ENCODE measurements at regions not wholly inside any gene's neighbourhood (a gene's known extent, or its start where the extent isn't known, plus 50 kb on each side); places are given as distances from the start of the nearest gene placed in this dataset.

DNA sequence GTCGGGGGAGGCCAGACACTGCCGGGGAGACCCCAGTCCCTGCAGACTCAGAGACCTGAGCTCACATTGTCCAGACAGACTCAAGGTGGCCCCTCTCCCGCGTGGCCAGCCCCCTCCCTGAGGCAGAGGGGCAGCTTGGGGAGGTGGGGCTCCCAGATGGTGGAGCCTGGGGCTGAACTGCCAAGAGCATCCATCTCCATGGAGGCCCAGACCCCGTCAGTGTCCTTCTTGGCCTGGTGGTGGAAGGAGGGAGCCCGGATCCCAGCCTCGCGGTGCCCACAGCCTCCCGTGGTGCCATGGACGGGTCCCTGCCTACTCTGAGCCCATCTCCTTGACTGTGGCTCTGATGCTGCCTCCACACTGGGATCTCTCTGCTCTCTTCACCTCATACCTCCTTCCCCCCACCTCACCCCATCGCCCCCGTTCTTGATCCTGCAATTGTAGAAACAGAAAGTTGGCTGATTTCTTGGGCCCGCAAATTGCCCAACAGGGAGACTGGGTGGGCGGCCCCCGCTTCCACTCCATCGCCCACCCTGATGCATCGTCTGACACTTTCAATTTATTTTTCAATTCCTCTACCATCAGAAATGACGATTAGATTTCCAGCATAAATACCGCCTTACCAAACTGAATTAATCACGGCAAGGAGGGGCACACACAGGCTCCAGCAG, 348.9 kb downstream of the MATN1 start:
- no peaks in the 10 kb centered on the region for H3K9me3 ChIP-seq (ENCODE audit: severe bottlenecking)
- H3K36me3 ChIP-seq, result no peaks in the 10 kb centered on the region
- no peak overlapping the region for H3K27ac ChIP-seq
- H3K4me3 ChIP-seq (ENCODE audit: low read depth, low read length), result no peak overlapping the region
- no peaks in the 10 kb centered on the region for H3K27me3 ChIP-seq (ENCODE audit: insufficient read depth, low read depth, severe bottlenecking)
- DNase-seq, result no peak
- TF ChIP-seq, protein P1, sequence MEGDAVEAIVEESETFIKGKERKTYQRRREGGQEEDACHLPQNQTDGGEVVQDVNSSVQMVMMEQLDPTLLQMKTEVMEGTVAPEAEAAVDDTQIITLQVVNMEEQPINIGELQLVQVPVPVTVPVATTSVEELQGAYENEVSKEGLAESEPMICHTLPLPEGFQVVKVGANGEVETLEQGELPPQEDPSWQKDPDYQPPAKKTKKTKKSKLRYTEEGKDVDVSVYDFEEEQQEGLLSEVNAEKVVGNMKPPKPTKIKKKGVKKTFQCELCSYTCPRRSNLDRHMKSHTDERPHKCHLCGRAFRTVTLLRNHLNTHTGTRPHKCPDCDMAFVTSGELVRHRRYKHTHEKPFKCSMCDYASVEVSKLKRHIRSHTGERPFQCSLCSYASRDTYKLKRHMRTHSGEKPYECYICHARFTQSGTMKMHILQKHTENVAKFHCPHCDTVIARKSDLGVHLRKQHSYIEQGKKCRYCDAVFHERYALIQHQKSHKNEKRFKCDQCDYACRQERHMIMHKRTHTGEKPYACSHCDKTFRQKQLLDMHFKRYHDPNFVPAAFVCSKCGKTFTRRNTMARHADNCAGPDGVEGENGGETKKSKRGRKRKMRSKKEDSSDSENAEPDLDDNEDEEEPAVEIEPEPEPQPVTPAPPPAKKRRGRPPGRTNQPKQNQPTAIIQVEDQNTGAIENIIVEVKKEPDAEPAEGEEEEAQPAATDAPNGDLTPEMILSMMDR (IDR thresholded peaks at IDR 0.05; ENCODE audit: low read depth, low read length), result no peak

DNA sequence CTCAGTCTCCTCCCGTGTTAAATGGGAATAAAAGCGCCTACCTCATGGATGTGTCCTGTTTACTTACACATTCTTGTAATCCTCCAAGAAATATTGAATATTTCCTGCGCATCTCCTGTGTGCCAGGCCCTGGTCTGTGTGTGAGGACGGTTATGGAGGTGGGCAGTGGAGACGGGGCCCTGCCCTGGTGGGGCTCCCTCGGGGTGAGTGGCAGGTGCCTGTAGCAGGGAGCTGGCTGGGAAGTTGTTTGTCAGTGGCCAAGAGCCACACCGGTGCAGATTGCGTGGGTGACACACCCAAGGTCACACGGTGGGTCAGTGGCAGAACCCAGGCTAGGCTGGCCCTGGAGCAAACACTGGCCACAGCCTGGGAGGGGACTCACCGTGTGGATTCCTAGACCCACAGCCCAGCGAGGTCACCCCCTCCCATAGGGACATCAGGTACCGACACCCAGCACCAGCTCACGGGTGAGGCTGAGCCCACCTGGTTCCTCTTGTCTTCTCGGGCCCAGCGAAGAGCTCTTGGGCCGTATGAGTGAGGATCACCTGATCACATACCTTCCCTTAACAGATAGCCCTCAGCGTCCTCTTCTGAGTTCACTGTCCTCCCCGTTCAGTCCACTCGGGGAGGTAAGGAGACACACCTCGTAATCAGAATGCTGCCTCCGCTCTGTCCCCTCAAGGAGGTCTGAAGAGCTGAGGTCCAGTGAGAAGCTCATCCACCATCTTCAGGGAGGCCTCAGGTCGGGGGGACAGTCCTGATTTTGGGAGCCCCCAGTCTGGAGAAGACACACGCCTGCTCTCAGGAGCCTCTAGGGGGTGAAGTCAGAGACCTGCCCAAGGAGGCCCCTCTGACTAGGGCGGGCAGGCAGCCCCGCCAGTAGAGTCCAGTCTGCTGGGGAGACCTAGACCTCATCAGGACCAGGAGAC, 349.6 kb downstream of the MATN1 start:
- no peaks in the 10 kb centered on the region for H3K9me3 ChIP-seq (ENCODE audit: severe bottlenecking)
- TF ChIP-seq, protein P1 (IDR thresholded peaks at IDR 0.05; ENCODE audit: low read depth, low read length), result no peak
- no peaks in the 10 kb centered on the region for H3K27me3 ChIP-seq (ENCODE audit: insufficient read depth, low read depth, severe bottlenecking)
- no peaks in the 10 kb centered on the region for H3K36me3 ChIP-seq
- H3K27ac ChIP-seq, result no peak overlapping the region
- no peak for DNase-seq
- H3K4me3 ChIP-seq (ENCODE audit: low read depth, low read length), result no peak overlapping the region

DNA sequence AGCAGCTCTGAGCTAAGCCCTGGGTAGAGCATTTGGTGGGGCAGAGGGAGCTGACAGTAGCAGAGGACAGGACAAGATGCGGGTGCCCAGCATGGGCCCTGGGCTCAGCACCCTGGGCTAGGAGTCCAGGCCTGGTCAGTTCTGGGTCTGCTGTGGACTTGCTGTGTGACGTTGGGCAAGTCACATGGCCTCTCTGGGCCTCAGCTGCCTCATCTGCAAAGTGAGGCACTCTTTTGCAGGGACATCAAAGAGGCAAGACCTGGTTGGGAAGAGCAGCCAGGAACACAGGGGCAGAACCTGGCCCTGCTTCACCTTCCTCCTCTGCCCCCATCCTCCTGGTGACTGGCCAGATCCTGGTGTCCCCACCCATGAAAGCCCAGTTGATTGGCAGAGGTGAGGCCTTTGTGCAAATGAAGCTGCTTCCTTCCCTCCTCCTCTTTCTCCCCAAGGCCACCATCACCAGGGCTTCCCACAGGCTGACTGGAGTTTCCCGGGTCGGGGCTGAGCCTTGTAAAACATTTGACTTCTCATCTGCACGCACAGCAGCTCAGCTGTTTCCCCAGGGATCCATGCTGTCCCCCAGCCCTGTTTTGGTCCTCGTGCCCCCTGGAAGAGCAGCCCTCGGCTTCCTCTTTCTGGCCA, 350.5 kb downstream of the MATN1 start:
- DNase-seq, result no peak
- Histone ChIP-seq H3K4me3 (ENCODE audit: low read depth, low read length) (no peak overlapping the region), H3K9me3 (ENCODE audit: severe bottlenecking) (no peaks in the 10 kb centered on the region), H3K36me3 (no peaks in the 10 kb centered on the region), H3K27ac (no peak overlapping the region), H3K27me3 (ENCODE audit: insufficient read depth, low read depth, severe bottlenecking) (no peaks in the 10 kb centered on the region)
- TF ChIP-seq, protein P1 (IDR thresholded peaks at IDR 0.05; ENCODE audit: low read depth, low read length), result no peak

DNA sequence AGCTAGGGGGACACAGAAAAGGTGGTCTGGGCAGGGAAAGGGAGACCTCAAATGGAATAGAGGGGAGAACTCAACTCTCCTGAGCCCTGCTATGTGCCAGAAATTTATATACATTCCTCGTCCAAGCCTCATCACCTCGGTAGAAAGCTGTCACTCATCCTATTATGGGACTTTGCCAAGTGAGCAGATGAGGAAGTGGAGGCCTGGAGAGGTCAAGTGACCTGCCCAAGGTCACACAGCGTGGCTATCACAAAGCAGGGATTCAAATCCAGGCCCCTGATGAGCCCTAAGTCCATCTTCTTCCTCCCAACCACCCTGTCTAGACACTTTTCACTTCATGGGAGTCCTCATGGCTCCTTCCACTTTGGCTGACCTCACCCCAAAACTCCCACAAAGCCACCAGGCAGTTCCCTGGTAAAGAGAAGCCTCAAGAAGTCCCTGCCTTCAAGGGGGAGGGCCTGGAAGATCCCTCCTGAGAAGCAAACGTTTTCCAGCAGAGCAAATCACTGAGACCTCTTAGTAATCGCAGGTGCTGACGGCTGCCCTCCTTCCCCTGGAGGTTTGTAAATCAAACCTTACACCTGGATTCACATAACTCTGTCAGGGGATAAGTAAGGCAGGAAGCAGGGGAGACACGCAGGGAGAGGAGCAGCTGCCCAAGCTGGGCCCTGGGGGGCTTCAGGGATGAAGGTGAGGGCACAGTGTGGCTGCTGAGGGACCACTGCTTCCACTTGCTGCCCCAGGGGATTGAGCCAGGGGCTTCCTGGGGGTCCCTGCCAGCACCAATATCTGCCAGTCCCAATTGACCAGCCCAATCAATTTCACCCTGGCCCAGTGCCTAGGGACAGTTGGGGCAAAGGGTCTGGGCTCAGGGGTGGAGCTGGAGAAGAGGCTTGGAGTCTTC, 351.2 kb downstream of the MATN1 start:
- H3K4me3 ChIP-seq (ENCODE audit: low read depth, low read length), result no peak overlapping the region
- TF ChIP-seq, protein P1 (IDR thresholded peaks at IDR 0.05; ENCODE audit: low read depth, low read length), result no peak
- DNase-seq, result no peak
- no peaks in the 10 kb centered on the region for H3K27me3 ChIP-seq (ENCODE audit: insufficient read depth, low read depth, severe bottlenecking)
- H3K36me3 ChIP-seq, result no peaks in the 10 kb centered on the region
- no peak overlapping the region for H3K27ac ChIP-seq
- H3K9me3 ChIP-seq (ENCODE audit: severe bottlenecking), result no peaks in the 10 kb centered on the region

DNA sequence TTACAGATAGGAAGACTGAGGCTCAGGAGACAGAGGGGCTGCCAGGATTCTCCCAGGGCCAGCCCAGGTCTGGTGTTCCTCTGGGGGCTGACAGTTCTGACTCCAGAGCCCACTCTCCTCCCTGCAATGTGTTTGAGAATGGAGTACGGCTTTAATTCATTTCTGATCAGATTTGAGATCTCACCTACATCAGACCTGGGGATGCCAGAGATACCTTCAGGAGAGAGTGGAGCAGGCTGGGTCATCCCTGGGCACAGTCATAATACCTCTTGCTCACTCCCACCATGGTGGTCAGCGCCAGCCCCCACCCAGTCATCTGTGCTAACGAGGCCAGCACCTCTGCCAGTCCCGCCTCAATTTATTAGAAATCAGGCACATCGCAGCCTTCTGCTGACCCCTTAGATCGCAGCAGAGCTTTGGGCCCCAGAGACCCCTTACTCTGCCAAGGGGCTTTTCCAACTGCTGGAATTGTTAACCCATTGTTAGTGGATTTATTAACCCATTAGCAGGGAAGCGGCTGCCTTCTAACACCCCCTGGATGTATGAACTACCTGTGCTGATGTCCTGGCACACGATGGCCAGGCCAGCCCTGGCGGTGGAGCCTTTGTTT, 352.1 kb downstream of the MATN1 start:
- DNase-seq, result no peak
- TF ChIP-seq, protein P1 (IDR thresholded peaks at IDR 0.05; ENCODE audit: low read depth, low read length), result no peak
- Histone ChIP-seq H3K27ac (no peak overlapping the region), H3K4me3 (ENCODE audit: low read depth, low read length) (no peak overlapping the region), H3K36me3 (no peaks in the 10 kb centered on the region), H3K9me3 (ENCODE audit: severe bottlenecking) (no peaks in the 10 kb centered on the region), H3K27me3 (ENCODE audit: insufficient read depth, low read depth, severe bottlenecking) (no peaks in the 10 kb centered on the region)
